ENCODE measurements at regions not wholly inside any gene's neighbourhood (a gene's known extent, or its start where the extent isn't known, plus 50 kb on each side); places are given as distances from the start of the nearest gene placed in this dataset.

DNA sequence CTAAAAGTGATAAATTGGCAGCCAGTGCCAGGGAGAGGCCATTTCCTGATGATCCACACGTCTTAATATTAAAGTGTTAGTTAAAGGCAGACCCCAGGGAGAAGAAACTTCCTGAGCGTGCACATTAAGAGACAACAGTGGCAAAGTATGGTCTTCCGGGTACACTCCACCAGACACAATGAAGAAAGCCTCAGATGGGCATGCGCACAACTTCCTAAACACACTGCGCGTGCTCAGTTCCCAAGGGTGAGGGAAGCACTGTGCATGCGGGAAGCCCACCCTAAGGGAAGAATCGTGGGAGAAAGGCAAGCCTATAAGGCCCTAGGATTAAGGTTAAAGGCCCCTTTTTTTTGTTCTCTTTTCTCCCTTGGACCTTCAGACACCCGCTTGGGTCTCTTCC is 140.7 kb upstream of the CDKN3 start:
- no peak overlapping the region for H3K4ac ChIP-seq (replicated peaks; ENCODE audit: insufficient read length, low read depth, low read length)
- H2BK12ac ChIP-seq (ENCODE audit: low read depth, low read length): no peak overlapping the region
- no peak overlapping the region for H3K4me2 ChIP-seq (ENCODE audit: insufficient read depth in 1 of 2, low read depth in 2 of 2, low read length in 2 of 2)
- no peak overlapping the region for H3K56ac ChIP-seq (replicated peaks; ENCODE audit: insufficient read length, low read depth, low read length)
- H2AFZ ChIP-seq (ENCODE audit: low read length): no peak overlapping the region
- no peak overlapping the region for H2BK5ac ChIP-seq (ENCODE audit: low read depth, low read length)
- H3K79me2 ChIP-seq (ENCODE audit: control insufficient read depth in 1 of 2, insufficient read depth in 2 of 2, low read length in 2 of 2): no peaks in the 10 kb centered on the region
- no peak overlapping the region for H3K14ac ChIP-seq (ENCODE audit: insufficient read length)
- no peaks in the 10 kb centered on the region for H3K9me3 ChIP-seq (ENCODE audit: insufficient read depth in 2 of 2, low read depth in 1 of 2, low read length in 1 of 2)
- DNase-seq (ENCODE audit: low read depth in 1 of 2, low spot score in 2 of 2) (no peak), FAIRE-seq (no peak)
- H4K20me1 ChIP-seq (replicated peaks in 1 of 2; ENCODE audit: control insufficient read depth in 1 of 2, insufficient read depth in 2 of 2, low read length in 2 of 2): no peaks in the 10 kb centered on the region
- H3K23me2 ChIP-seq (ENCODE audit: low read depth, low read length): no peaks in the 10 kb centered on the region
- no peak overlapping the region for H2BK15ac ChIP-seq (ENCODE audit: low read length)
- no peak overlapping the region for H2AK5ac ChIP-seq (ENCODE audit: low read depth, low read length)
- WGBS, 2 experiments (ENCODE audit: extremely low coverage in 1 of 2, insufficient coverage in 1 of 2, insufficient read length in 1 of 2, insufficient replicate concordance in 2 of 2, low coverage in 1 of 2, low lambda C conversion rate in 2 of 2, missing lambda C conversion rate in 1 of 2): 87% methylated on average over 9 of the region's 9 CpGs; no CpG with 5 or more reads in 1 of the 2 experiments
- TF ChIP-seq KDM4A (IDR thresholded peaks at IDR 0.05; ENCODE audit: low read depth, low read length, severe bottlenecking) (no peak), POU5F1 (IDR thresholded peaks at IDR 0.05; ENCODE audit: low read depth, low read length) (no peak), RBBP5 (IDR thresholded peaks at IDR 0.05; ENCODE audit: borderline replicate concordance, low read depth, low read length) (no peak), BRCA1 (IDR thresholded peaks at IDR 0.05; ENCODE audit: low read depth, low read length) (no peak), CTBP2 (IDR thresholded peaks at IDR 0.05; ENCODE audit: borderline replicate concordance, insufficient read depth, insufficient read length, low read length) (no peak), GTF2F1 (IDR thresholded peaks at IDR 0.05; ENCODE audit: borderline replicate concordance, low read depth, low read length) (no peak), SIN3A (conservative IDR thresholded peaks at IDR 0.05 in 1 of 2, IDR thresholded peaks at IDR 0.05 in 1 of 2; ENCODE audit: low read depth in 1 of 2, low read length in 2 of 2) (no peak), TAF7 (optimal IDR thresholded peaks at IDR 0.05; ENCODE audit: borderline replicate concordance, low read depth, low read length) (no peak), KDM1A (IDR thresholded peaks at IDR 0.05; ENCODE audit: borderline replicate concordance, low read length) (no peak), HDAC6 (IDR thresholded peaks at IDR 0.05; ENCODE audit: low read depth, low read length) (no peak), JUND (IDR thresholded peaks at IDR 0.05; ENCODE audit: low read length) (no peak), ASH2L (IDR thresholded peaks at IDR 0.05; ENCODE audit: low read length) (no peak), CHD1 (IDR thresholded peaks at IDR 0.05; ENCODE audit: low read depth, low read length) (no peak), SAP30 (IDR thresholded peaks at IDR 0.05; ENCODE audit: insufficient read depth, insufficient replicate concordance, low read length) (no peak), SP1 (IDR thresholded peaks at IDR 0.05; ENCODE audit: low read depth, low read length) (no peak)
- H3K27me3 ChIP-seq (replicated peaks in 1 of 4; ENCODE audit: control insufficient read depth in 3 of 4, extremely low read depth in 1 of 4, insufficient read depth in 3 of 4, low read length in 3 of 4): no peaks in the 10 kb centered on the region
- no peaks in the 10 kb centered on the region for H3K36me3 ChIP-seq (ENCODE audit: control insufficient read depth in 2 of 4, insufficient read depth in 4 of 4, low read length in 3 of 4)
- H2BK120ac ChIP-seq (replicated peaks; ENCODE audit: low read depth, low read length): no peak overlapping the region
- H4K5ac ChIP-seq (ENCODE audit: insufficient read length, low read depth, low read length): no peak overlapping the region
- no peaks in the 10 kb centered on the region for H3K79me1 ChIP-seq (ENCODE audit: low read depth, low read length)
- H3K18ac ChIP-seq (ENCODE audit: extremely low read depth, low read length): no peak overlapping the region
- no peak overlapping the region for H4K8ac ChIP-seq (ENCODE audit: extremely low read depth, insufficient read depth, low read length)
- no peak overlapping the region for H3K23ac ChIP-seq (ENCODE audit: insufficient read length)
- CTCF ChIA-PET (ENCODE audit: partially characterized antibody): no interaction called here
- H3K4me3 ChIP-seq (ENCODE audit: extremely low read depth in 1 of 4, insufficient read depth in 2 of 4, low read depth in 3 of 4, low read length in 4 of 4): no peak overlapping the region
- H3K27ac ChIP-seq (ENCODE audit: low read depth, low read length): no peak overlapping the region
- H3K4me1 ChIP-seq (replicated peaks in 1 of 4; ENCODE audit: control insufficient read depth in 3 of 4, insufficient read depth in 4 of 4, low read length in 3 of 4): peaks cover 0 to 8% (median 5%) of the 10 kb centered on the region in 4 experiments; a peak in 3 of 7 replicates
- no peak overlapping the region for H3K9ac ChIP-seq (replicated peaks in 1 of 4; ENCODE audit: extremely low read depth in 1 of 4, low read depth in 3 of 4, low read length in 3 of 4)
- POLR2A ChIA-PET (ENCODE audit: partially characterized antibody): no interaction called here
- H4K91ac ChIP-seq (replicated peaks; ENCODE audit: insufficient read length, low read length): no peak overlapping the region
- H2BK20ac ChIP-seq (ENCODE audit: low read length): no peak overlapping the region
